ENCODE measurements at regions not wholly inside any gene's neighbourhood (a gene's known extent, or its start where the extent isn't known, plus 50 kb on each side); places are given as distances from the start of the nearest gene placed in this dataset.
A peak's percentile ranks its signal among the peaks of the same experiment; 100 is the strongest.

DNA sequence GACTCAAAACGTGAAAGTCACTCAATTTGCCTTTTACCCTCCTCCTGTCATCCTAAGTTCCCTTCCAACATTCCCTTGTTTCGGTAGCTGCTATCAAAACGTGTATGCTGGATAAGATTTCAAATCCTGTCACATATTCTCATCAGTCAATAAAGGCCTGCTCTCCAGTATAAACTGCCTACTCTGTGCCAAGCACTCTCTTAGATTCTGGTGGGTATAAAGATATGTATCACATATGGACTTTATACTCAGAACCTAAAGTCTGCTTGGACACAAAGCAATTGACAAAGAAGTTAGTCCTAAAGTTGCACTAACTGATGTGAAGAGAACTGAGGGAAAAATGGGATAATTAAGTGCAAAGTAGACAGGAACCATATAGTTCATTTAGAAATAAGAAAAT is 476.6 kb upstream of the MARCKS start:
- DNase-seq, result no peak
- TF ChIP-seq EZH2 (optimal IDR thresholded peaks at IDR 0.05; ENCODE audit: low read depth, low read length), result no peak
- no peak overlapping the region for H3K4me2 ChIP-seq (ENCODE audit: low read depth, low read length)
- H2AFZ ChIP-seq (ENCODE audit: low read length), result no peak overlapping the region
- no peaks in the 10 kb centered on the region for H3K9me3 ChIP-seq (replicated peaks; ENCODE audit: insufficient read depth, low read length)
- no peaks in the 10 kb centered on the region for H3K79me2 ChIP-seq (ENCODE audit: low read length)
- H3K9me2 ChIP-seq (replicated peaks; ENCODE audit: insufficient read depth, low read length), result no peaks in the 10 kb centered on the region
- no peaks in the 10 kb centered on the region; the same call in 1 of the 2 replicates for H4K20me1 ChIP-seq (ENCODE audit: insufficient read depth, low read length)
- H3K9ac ChIP-seq (ENCODE audit: low read length), result no peak overlapping the region
- H3K27ac ChIP-seq (ENCODE audit: low read length), result no peak overlapping the region
- no peaks in the 10 kb centered on the region for H3F3A ChIP-seq (ENCODE audit: insufficient read depth, low read length)
- no peaks in the 10 kb centered on the region for H3K27me3 ChIP-seq (replicated peaks; ENCODE audit: insufficient read depth, low read length)
- no peak overlapping the region for H3K4me3 ChIP-seq (ENCODE audit: low read length)
- no peaks in the 10 kb centered on the region for H3K36me3 ChIP-seq (replicated peaks; ENCODE audit: insufficient read depth, low read length)
- H3K4me1 ChIP-seq (ENCODE audit: low read length), result no peaks in the 10 kb centered on the region

DNA sequence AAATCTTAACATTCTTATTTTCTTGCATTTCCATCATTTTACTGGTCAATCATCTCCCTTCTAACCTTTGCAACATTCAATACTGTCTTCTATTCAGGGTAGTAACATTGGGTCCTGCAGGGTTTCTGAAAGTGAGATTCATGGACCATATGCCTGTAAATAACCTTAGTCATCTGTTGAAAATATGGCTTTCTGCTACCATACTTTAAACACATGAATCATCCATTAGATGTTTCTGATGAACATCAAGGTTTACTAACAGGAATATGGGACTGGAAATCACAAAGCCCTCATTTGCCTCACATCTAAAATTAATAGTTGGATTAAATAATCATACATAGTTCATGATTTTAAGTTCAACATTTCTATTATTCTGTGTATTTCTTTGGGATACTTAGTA is 475.9 kb upstream of the MARCKS start:
- Histone ChIP-seq H3K27me3 (replicated peaks; ENCODE audit: insufficient read depth, low read length) (no peaks in the 10 kb centered on the region), H2AFZ (ENCODE audit: low read length) (no peak overlapping the region), H3K4me3 (ENCODE audit: low read length) (no peak overlapping the region), H3K9me2 (replicated peaks; ENCODE audit: insufficient read depth, low read length) (no peaks in the 10 kb centered on the region), H3F3A (ENCODE audit: insufficient read depth, low read length) (no peaks in the 10 kb centered on the region), H3K36me3 (replicated peaks; ENCODE audit: insufficient read depth, low read length) (no peaks in the 10 kb centered on the region), H3K9ac (ENCODE audit: low read length) (no peak overlapping the region), H3K27ac (ENCODE audit: low read length) (no peak overlapping the region), H3K9me3 (replicated peaks; ENCODE audit: insufficient read depth, low read length) (no peaks in the 10 kb centered on the region), H4K20me1 (ENCODE audit: insufficient read depth, low read length) (no peaks in the 10 kb centered on the region; the same call in 1 of the 2 replicates), H3K4me1 (ENCODE audit: low read length) (no peaks in the 10 kb centered on the region), H3K79me2 (ENCODE audit: low read length) (no peaks in the 10 kb centered on the region), H3K4me2 (ENCODE audit: low read depth, low read length) (no peak overlapping the region)
- TF ChIP-seq, protein P1, sequence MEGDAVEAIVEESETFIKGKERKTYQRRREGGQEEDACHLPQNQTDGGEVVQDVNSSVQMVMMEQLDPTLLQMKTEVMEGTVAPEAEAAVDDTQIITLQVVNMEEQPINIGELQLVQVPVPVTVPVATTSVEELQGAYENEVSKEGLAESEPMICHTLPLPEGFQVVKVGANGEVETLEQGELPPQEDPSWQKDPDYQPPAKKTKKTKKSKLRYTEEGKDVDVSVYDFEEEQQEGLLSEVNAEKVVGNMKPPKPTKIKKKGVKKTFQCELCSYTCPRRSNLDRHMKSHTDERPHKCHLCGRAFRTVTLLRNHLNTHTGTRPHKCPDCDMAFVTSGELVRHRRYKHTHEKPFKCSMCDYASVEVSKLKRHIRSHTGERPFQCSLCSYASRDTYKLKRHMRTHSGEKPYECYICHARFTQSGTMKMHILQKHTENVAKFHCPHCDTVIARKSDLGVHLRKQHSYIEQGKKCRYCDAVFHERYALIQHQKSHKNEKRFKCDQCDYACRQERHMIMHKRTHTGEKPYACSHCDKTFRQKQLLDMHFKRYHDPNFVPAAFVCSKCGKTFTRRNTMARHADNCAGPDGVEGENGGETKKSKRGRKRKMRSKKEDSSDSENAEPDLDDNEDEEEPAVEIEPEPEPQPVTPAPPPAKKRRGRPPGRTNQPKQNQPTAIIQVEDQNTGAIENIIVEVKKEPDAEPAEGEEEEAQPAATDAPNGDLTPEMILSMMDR (IDR thresholded peaks at IDR 0.05; ENCODE audit: low read length), result no peak
- TF ChIP-seq EZH2phosphoT487 (IDR thresholded peaks at IDR 0.05; ENCODE audit: low read length) (no peak), EZH2 (optimal IDR thresholded peaks at IDR 0.05; ENCODE audit: low read depth, low read length) (no peak)
- no peak for DNase-seq

DNA sequence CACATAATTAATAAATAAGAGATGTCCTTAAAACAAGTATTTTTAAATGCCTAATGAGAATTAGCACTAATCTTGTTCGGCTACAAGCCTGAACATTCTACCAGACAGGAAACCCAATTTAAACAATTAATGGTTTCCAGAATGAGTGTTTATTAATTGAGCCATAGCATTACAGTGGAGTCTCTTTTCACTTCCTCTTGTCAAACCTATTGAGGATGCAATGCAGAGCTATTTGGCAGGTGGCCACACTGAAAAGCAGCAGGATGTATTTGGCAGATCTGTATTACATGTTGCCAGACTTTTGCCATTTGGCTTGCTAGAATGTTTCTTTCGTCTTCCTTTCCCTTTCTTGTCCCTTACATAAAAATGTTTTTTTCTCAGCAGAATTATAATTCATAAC is 475.2 kb upstream of the MARCKS start:
- no peak overlapping the region for H3K4me2 ChIP-seq (ENCODE audit: low read depth, low read length)

DNA sequence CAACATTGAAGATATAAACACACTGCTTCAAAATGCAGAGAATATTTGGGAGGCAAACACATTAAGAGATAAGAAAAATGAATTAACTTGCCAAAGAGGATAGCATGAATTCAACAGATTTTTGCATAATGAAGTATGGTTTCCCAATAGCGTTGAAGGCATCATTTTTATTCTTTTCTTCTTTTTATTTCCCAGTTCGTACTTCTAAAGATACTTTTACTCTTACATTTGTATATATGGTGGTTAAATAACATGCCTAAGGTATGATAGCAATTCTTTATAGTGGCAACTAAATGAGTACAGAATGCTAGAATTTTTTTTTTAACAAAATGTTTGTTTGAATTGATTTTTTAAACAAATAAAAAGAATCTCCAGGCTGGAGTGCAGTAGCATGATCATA is 473.4 kb upstream of the MARCKS start:
- no peaks in the 10 kb centered on the region for H3K27me3 ChIP-seq (replicated peaks; ENCODE audit: insufficient read depth, low read length)

More for the DNA sequence above, 475.2 kb upstream of the MARCKS start:
- no peaks in the 10 kb centered on the region; the same call in 1 of the 2 replicates for H4K20me1 ChIP-seq (ENCODE audit: insufficient read depth, low read length)
- no peak overlapping the region for H2AFZ ChIP-seq (ENCODE audit: low read length)
- no peak overlapping the region for H3K27ac ChIP-seq (ENCODE audit: low read length)
- no peaks in the 10 kb centered on the region for H3F3A ChIP-seq (ENCODE audit: insufficient read depth, low read length)
- no peaks in the 10 kb centered on the region for H3K9me2 ChIP-seq (replicated peaks; ENCODE audit: insufficient read depth, low read length)
- no peak overlapping the region for H3K9ac ChIP-seq (ENCODE audit: low read length)
- no peaks in the 10 kb centered on the region for H3K4me1 ChIP-seq (ENCODE audit: low read length)
- H3K36me3 ChIP-seq (replicated peaks; ENCODE audit: insufficient read depth, low read length), result no peaks in the 10 kb centered on the region
- H3K9me3 ChIP-seq (replicated peaks; ENCODE audit: insufficient read depth, low read length), result no peaks in the 10 kb centered on the region
- H3K79me2 ChIP-seq (ENCODE audit: low read length), result no peaks in the 10 kb centered on the region
- no peak overlapping the region for H3K4me3 ChIP-seq (ENCODE audit: low read length)
- peak; percentile 19 for DNase-seq
- no peaks in the 10 kb centered on the region for H3K27me3 ChIP-seq (replicated peaks; ENCODE audit: insufficient read depth, low read length)
- TF ChIP-seq, protein P1 (IDR thresholded peaks at IDR 0.05; ENCODE audit: low read length), result no peak
- TF ChIP-seq EZH2 (optimal IDR thresholded peaks at IDR 0.05; ENCODE audit: low read depth, low read length), result no peak
- TF ChIP-seq EZH2phosphoT487 (IDR thresholded peaks at IDR 0.05; ENCODE audit: low read length), result no peak

More for the DNA sequence above, 473.4 kb upstream of the MARCKS start:
- no peak overlapping the region for H3K4me2 ChIP-seq (ENCODE audit: low read depth, low read length)
- H3K4me3 ChIP-seq (ENCODE audit: low read length), result no peak overlapping the region
- no peak overlapping the region for H3K9ac ChIP-seq (ENCODE audit: low read length)
- H3K4me1 ChIP-seq (ENCODE audit: low read length), result no peaks in the 10 kb centered on the region
- no peak for DNase-seq
- no peak overlapping the region for H2AFZ ChIP-seq (ENCODE audit: low read length)
- no peaks in the 10 kb centered on the region for H3K9me3 ChIP-seq (replicated peaks; ENCODE audit: insufficient read depth, low read length)
- no peaks in the 10 kb centered on the region for H3K79me2 ChIP-seq (ENCODE audit: low read length)
- no peaks in the 10 kb centered on the region for H3K9me2 ChIP-seq (replicated peaks; ENCODE audit: insufficient read depth, low read length)
- no peak overlapping the region for H3K27ac ChIP-seq (ENCODE audit: low read length)
- H3F3A ChIP-seq (ENCODE audit: insufficient read depth, low read length), result no peaks in the 10 kb centered on the region
- TF ChIP-seq EZH2 (optimal IDR thresholded peaks at IDR 0.05; ENCODE audit: low read depth, low read length), result no peak
- H3K36me3 ChIP-seq (replicated peaks; ENCODE audit: insufficient read depth, low read length), result no peaks in the 10 kb centered on the region
- H4K20me1 ChIP-seq (ENCODE audit: insufficient read depth, low read length), result no peaks in the 10 kb centered on the region; the same call in 1 of the 2 replicates

All from MM.1S (cell line).